PC-3 (cell line): ENCODE measurements at regions not wholly inside any gene's neighbourhood (a gene's known extent, or its start where the extent isn't known, plus 50 kb on each side); places are given as distances from the start of the nearest gene placed in this dataset.
A peak's percentile ranks its signal among the peaks of the same experiment; 100 is the strongest.

ENCODE experiments used
- ATAC-seq: fragments of 200-7000 bp; cut with Tn5 transposase; 2 replicates; pipeline ENCODE4 v1.9.1; 2020; ENCODE audit warnings: mild to moderate bottlenecking, moderate library complexity
- BruUV-seq: library from RNA; stranded (reverse); fragments of 400-500 nt; replicated peaks from 2 replicates; lab custom pipeline; 2021; lab: Mats Ljungman, UMichigan
- CTCF ChIA-PET: fragments of 300-600 bp; sonication (Branson Sonifier 250); formaldehyde crosslinking; loops from one replicate; lab custom pipeline; 2022; ENCODE audit warnings: antibody characterized with exemption; lab: Charles Lee
- POLR2A ChIA-PET: fragments of 300-600 bp; sonication (Branson Sonifier 250); formaldehyde crosslinking; loops from one replicate; lab custom pipeline; 2022; ENCODE audit warnings: antibody characterized with exemption; ENCODE audit not compliant: unreplicated experiment; lab: Charles Lee
- DNase-seq: peaks from one replicate; pipeline ENCODE4 v3.0.0-alpha.2; 2015
- H2AFZ ChIP-seq: fragments of 300-600 bp; sonication (generic); 2 replicates; pipeline ENCODE4 v1.6.0; 2016; ENCODE audit warnings: antibody characterized with exemption, low read length
- H3F3A ChIP-seq: fragments of 300-600 bp; sonication (generic); one replicate; pipeline ENCODE4 v1.6.0; 2017; ENCODE audit warnings: antibody characterized with exemption, low read length, control low read depth, mild to moderate bottlenecking; ENCODE audit not compliant: unreplicated experiment
- H3K27ac ChIP-seq: fragments of 300-600 bp; sonication (generic); 2 replicates; pipeline ENCODE4 v1.5.1; 2016; ENCODE audit warnings: mild to moderate bottlenecking, low read length
- H3K27me3 ChIP-seq: fragments of 300-600 bp; sonication (generic); 2 replicates; pipeline ENCODE4 v1.6.1; 2016; ENCODE audit warnings: low read length, mixed read lengths
- H3K36me3 ChIP-seq: fragments of 300-600 bp; sonication (generic); 2 replicates; pipeline ENCODE4 v1.6.1; 2016; ENCODE audit warnings: low read depth, mixed run types, low read length, mixed read lengths
- H3K4me1 ChIP-seq: fragments of 300-600 bp; sonication (generic); 2 replicates; pipeline ENCODE4 v1.5.1; 2016; ENCODE audit warnings: low read length; ENCODE audit not compliant: insufficient read depth
- H3K4me2 ChIP-seq: fragments of 300-600 bp; sonication (generic); 2 replicates; pipeline ENCODE4 v1.6.0; 2016; ENCODE audit warnings: low read length
- H3K4me3 ChIP-seq: fragments of 300-600 bp; sonication (generic); 2 replicates; pipeline ENCODE4 v1.5.1; 2016; ENCODE audit warnings: mild to moderate bottlenecking, low read length, mixed read lengths
- H3K79me2 ChIP-seq: fragments of 300-600 bp; sonication (generic); 2 replicates; pipeline ENCODE4 v1.6.1; 2017; ENCODE audit warnings: low read length, mixed read lengths
- H3K9ac ChIP-seq: fragments of 300-600 bp; sonication (generic); 2 replicates; pipeline ENCODE4 v1.6.0; 2016; ENCODE audit warnings: mild to moderate bottlenecking, low read length
- H3K9me2 ChIP-seq: fragments of 300-600 bp; sonication (generic); replicated peaks from 2 replicates; pipeline ENCODE4 v1.6.1; 2016; ENCODE audit warnings: mixed run types, low read length, mixed read lengths
- H3K9me3 ChIP-seq: fragments of 300-600 bp; sonication (generic); 2 replicates; pipeline ENCODE4 v1.6.1; 2016; ENCODE audit warnings: low read length, mixed read lengths
- H4K20me1 ChIP-seq: fragments of 300-600 bp; sonication (generic); 2 replicates; pipeline ENCODE4 v1.6.1; 2016; ENCODE audit warnings: low read length, mixed read lengths
- EZH2 ChIP-seq: fragments of 300-600 bp; sonication (generic); IDR thresholded peaks from one replicate; pipeline ENCODE4 v1.6.1; 2017; ENCODE audit warnings: antibody characterized with exemption, mild to moderate bottlenecking, low read length; ENCODE audit not compliant: unreplicated experiment
- EZH2phosphoT487 ChIP-seq: fragments of 300-600 bp; sonication (generic); IDR thresholded peaks from 2 replicates; pipeline ENCODE4 v1.6.1; 2018; ENCODE audit warnings: mild to moderate bottlenecking, antibody characterized with exemption, low read length, borderline replicate concordance
- intact Hi-C: fragments of 100-400 bp; cut with micrococcal nuclease; formaldehyde crosslinking; loops from 2 replicates; pipeline ENCODE4 v1.9.0; 2023
- TF ChIP-seq, protein P1 (sequence below): fragments of 300-600 bp; sonication (generic); conservative IDR thresholded peaks from 2 replicates; pipeline ENCODE4 v1.5.1; 2017; ENCODE audit warnings: antibody characterized with exemption, low read depth, mild to moderate bottlenecking, low read length

GRCh38 chr12:17540921-17541320 lies 549.1 kb downstream of the RERGL start:
- Histone ChIP-seq H3K4me2 (no peak overlapping the region), H3K36me3 (no peaks in the 10 kb centered on the region), H3K9me2 (no peaks in the 10 kb centered on the region), H3K9me3 (no peaks in the 10 kb centered on the region), H3K4me3 (no peak overlapping the region), H4K20me1 (no peaks in the 10 kb centered on the region), H2AFZ (no peak overlapping the region), H3F3A (no peaks in the 10 kb centered on the region), H3K27me3 (no peaks in the 10 kb centered on the region), H3K79me2 (no peaks in the 10 kb centered on the region), H3K4me1 (no peaks in the 10 kb centered on the region), H3K9ac (no peak overlapping the region), H3K27ac (no peak overlapping the region)
- intact Hi-C loops, result no loop called here
- ChIA-PET CTCF (no interaction called here), POLR2A (no interaction called here)
- peak; percentile 5 for DNase-seq
- ATAC-seq, result no peak
- TF ChIP-seq EZH2, result no peak
- no peak for TF ChIP-seq EZH2phosphoT487
- TF ChIP-seq, protein P1, sequence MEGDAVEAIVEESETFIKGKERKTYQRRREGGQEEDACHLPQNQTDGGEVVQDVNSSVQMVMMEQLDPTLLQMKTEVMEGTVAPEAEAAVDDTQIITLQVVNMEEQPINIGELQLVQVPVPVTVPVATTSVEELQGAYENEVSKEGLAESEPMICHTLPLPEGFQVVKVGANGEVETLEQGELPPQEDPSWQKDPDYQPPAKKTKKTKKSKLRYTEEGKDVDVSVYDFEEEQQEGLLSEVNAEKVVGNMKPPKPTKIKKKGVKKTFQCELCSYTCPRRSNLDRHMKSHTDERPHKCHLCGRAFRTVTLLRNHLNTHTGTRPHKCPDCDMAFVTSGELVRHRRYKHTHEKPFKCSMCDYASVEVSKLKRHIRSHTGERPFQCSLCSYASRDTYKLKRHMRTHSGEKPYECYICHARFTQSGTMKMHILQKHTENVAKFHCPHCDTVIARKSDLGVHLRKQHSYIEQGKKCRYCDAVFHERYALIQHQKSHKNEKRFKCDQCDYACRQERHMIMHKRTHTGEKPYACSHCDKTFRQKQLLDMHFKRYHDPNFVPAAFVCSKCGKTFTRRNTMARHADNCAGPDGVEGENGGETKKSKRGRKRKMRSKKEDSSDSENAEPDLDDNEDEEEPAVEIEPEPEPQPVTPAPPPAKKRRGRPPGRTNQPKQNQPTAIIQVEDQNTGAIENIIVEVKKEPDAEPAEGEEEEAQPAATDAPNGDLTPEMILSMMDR, result no peak
- no TSS peak for BruUV-seq

- Histone ChIP-seq H3F3A (no peaks in the 10 kb centered on the region), H3K9ac (no peak overlapping the region), H4K20me1 (no peaks in the 10 kb centered on the region), H3K9me3 (no peaks in the 10 kb centered on the region), H3K79me2 (no peaks in the 10 kb centered on the region), H3K4me2 (no peak overlapping the region), H2AFZ (no peak overlapping the region), H3K27me3 (no peaks in the 10 kb centered on the region), H3K4me3 (no peak overlapping the region), H3K36me3 (no peaks in the 10 kb centered on the region), H3K4me1 (no peaks in the 10 kb centered on the region), H3K9me2 (no peaks in the 10 kb centered on the region), H3K27ac (no peak overlapping the region)
- intact Hi-C loops, result loop anchor here (5.0 kb wide), 1 partner anchor 399 kb away; no protein-coding TSS in a partner anchor
- ATAC-seq, result no peak
- POLR2A ChIA-PET, result no interaction called here
- CTCF ChIA-PET, result no interaction called here
- BruUV-seq, result no TSS peak
- peak; percentile 4 for DNase-seq
- TF ChIP-seq, protein P1, result no peak; the same call in 1 of the 2 replicates
- TF ChIP-seq EZH2phosphoT487 (no peak), EZH2 (no peak)
Observed at GRCh38 chr12:17528394-17528793, 561.6 kb downstream of the RERGL start.

- no TSS peak for BruUV-seq
Observed at GRCh38 chr12:17527021-17527420, 563.0 kb downstream of the RERGL start.

More at GRCh38 chr12:17527021-17527420, 563.0 kb downstream of the RERGL start:
- no peaks in the 10 kb centered on the region for H3K27me3 ChIP-seq
- ATAC-seq (no peak), DNase-seq (no peak)
- H4K20me1 ChIP-seq, result no peaks in the 10 kb centered on the region
- H3K27ac ChIP-seq, result no peak overlapping the region
- H3K9me3 ChIP-seq, result no peaks in the 10 kb centered on the region
- no peaks in the 10 kb centered on the region for H3K9me2 ChIP-seq
- H3K4me2 ChIP-seq, result no peak overlapping the region
- ChIA-PET POLR2A (no interaction called here), CTCF (no interaction called here)
- no peak overlapping the region for H2AFZ ChIP-seq
- H3K79me2 ChIP-seq, result no peaks in the 10 kb centered on the region
- TF ChIP-seq EZH2phosphoT487 (no peak), EZH2 (no peak)
- TF ChIP-seq, protein P1, result no peak; the same call in 1 of the 2 replicates
- no peak overlapping the region for H3K4me3 ChIP-seq
- no peaks in the 10 kb centered on the region for H3F3A ChIP-seq
- intact Hi-C loops, result loop anchor here (5.0 kb wide), 1 partner anchor 400 kb away; no protein-coding TSS in a partner anchor
- H3K36me3 ChIP-seq, result no peaks in the 10 kb centered on the region
- no peaks in the 10 kb centered on the region for H3K4me1 ChIP-seq
- H3K9ac ChIP-seq, result no peak overlapping the region
